Neural cell (in vitro differentiated cells): ENCODE measurements at regions not wholly inside any gene's neighbourhood (a gene's known extent, or its start where the extent isn't known, plus 50 kb on each side); places are given as distances from the start of the nearest gene placed in this dataset.

Experiments used
- CTCF ChIP-seq: fragments of 450-650 bp; IDR thresholded peaks from 2 replicates; pipeline ENCODE4 v1.5.1; 2014; ENCODE audit warnings: antibody characterized with exemption, mild to moderate bottlenecking, moderate library complexity; ENCODE audit not compliant: poor library complexity, severe bottlenecking
- EP300 ChIP-seq: fragments of 450-650 bp; conservative IDR thresholded peaks from 2 replicates; pipeline ENCODE4 v1.6.1; 2014; ENCODE audit warnings: antibody characterized with exemption, mild to moderate bottlenecking, moderate library complexity; ENCODE audit not compliant: poor library complexity, severe bottlenecking
- EZH2 ChIP-seq: fragments of 200-600, 300-800 bp; shearing (Covaris generic), sonication (generic); IDR thresholded peaks from 2 replicates; pipeline ENCODE4 v1.6.1; 2014; ENCODE audit warnings: antibody characterized with exemption, low read length, borderline replicate concordance, mild to moderate bottlenecking; ENCODE audit not compliant: insufficient read depth, poor library complexity, severe bottlenecking
- POLR2AphosphoS5 ChIP-seq: IDR thresholded peaks from 2 replicates; pipeline ENCODE4 v1.6.1; 2012
- REST ChIP-seq: IDR thresholded peaks from 2 replicates; pipeline ENCODE4 v1.6.1; 2012; ENCODE audit warnings: borderline replicate concordance
- SMC3 ChIP-seq: fragments of 450-650 bp; conservative IDR thresholded peaks from 2 replicates; pipeline ENCODE4 v1.6.1; 2014; ENCODE audit warnings: antibody characterized with exemption, mild to moderate bottlenecking, moderate library complexity; ENCODE audit not compliant: poor library complexity
- TAF1 ChIP-seq: IDR thresholded peaks from 2 replicates; pipeline ENCODE4 v1.6.1; 2012; ENCODE audit warnings: low read depth

GRCh38 chr6:81832304-81832703, 79.8 kb upstream of the TENT5A start:
- TF ChIP-seq CTCF: no peak
- TF ChIP-seq REST: no peak
- TF ChIP-seq TAF1: no peak
- TF ChIP-seq POLR2AphosphoS5: no peak
- TF ChIP-seq EZH2: no peak
- no peak for TF ChIP-seq EP300
- TF ChIP-seq SMC3: no peak
